ENCODE measurements at regions not wholly inside any gene's neighbourhood (a gene's known extent, or its start where the extent isn't known, plus 50 kb on each side); places are given as distances from the start of the nearest gene placed in this dataset.

DNA sequence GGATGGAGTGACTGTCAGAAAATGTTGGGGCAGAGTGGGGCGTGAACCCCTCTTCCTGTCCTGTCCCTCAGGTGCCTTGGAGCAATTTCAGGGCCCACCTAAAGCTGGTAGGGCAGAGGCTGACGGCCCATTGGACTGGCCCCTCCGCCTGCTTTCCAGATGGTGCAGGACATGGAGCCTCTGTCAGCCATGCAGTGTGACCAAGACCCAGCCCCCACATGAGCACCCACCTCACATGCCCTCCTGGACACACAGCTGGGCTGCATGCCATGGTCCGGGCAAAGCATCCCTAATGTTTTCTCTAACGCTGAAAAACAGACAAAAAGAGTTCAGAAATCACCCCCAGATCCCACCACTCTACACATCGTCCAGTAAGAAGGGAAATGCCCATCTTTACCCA, 51.3 kb upstream of the PSAP start:
- H3K36me3 Mint-ChIP-seq = no peaks in the 10 kb centered on the region
- DNase-seq (ENCODE audit: low spot score in 2 of 2, unreplicated experiment in 2 of 2) = no peak
- TF ChIP-seq, protein P1, sequence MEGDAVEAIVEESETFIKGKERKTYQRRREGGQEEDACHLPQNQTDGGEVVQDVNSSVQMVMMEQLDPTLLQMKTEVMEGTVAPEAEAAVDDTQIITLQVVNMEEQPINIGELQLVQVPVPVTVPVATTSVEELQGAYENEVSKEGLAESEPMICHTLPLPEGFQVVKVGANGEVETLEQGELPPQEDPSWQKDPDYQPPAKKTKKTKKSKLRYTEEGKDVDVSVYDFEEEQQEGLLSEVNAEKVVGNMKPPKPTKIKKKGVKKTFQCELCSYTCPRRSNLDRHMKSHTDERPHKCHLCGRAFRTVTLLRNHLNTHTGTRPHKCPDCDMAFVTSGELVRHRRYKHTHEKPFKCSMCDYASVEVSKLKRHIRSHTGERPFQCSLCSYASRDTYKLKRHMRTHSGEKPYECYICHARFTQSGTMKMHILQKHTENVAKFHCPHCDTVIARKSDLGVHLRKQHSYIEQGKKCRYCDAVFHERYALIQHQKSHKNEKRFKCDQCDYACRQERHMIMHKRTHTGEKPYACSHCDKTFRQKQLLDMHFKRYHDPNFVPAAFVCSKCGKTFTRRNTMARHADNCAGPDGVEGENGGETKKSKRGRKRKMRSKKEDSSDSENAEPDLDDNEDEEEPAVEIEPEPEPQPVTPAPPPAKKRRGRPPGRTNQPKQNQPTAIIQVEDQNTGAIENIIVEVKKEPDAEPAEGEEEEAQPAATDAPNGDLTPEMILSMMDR (IDR thresholded peaks at IDR 0.05; ENCODE audit: unreplicated experiment) = no peak
- H3K4me3 Mint-ChIP-seq = no peak overlapping the region
- H3K9me3 Mint-ChIP-seq = no peaks in the 10 kb centered on the region
- H3K27ac Mint-ChIP-seq = no peak overlapping the region
- peaks cover 2% of the 10 kb centered on the region for H3K4me1 Mint-ChIP-seq
- no peaks in the 10 kb centered on the region for H3K27me3 Mint-ChIP-seq (ENCODE audit: low read depth)
